ENCODE measurements at regions not wholly inside any gene's neighbourhood (a gene's known extent, or its start where the extent isn't known, plus 50 kb on each side); places are given as distances from the start of the nearest gene placed in this dataset.
"Not testable (repeated sequence)": the region's sequence is repeated elsewhere in the genome, so short reads cannot be mapped to it uniquely, and the experiment has no call there.

DNA sequence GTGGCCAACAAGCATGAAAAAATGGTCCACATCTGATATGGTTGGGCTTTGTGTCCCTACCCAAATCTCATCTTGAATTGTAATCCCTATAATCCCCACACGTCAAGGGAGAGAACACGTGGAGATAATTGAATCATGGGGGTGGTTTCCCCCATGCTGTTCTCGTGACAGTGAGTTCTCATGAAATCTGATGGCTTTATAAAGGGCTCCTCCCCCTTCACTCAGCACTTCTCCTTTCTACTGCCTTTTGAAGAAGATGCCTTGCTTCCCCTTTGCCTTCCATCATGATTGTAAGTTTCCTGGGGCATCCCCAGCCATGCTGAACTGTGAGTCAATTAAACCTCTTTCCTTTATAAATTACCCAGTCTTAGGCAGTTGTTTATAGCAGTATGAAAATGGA, 304.6 kb downstream of the RPAP3 start:
- H3K4me1 ChIP-seq (ENCODE audit: control extremely low read depth in 1 of 4, control insufficient read depth in 4 of 4, insufficient read depth in 4 of 4, low read length in 3 of 4); H3K36me3 ChIP-seq (ENCODE audit: control insufficient read depth in 4 of 4, insufficient read depth in 4 of 4, low read length in 3 of 4); POLR2A ChIA-PET; CTCF ChIA-PET; H3K27me3 ChIP-seq (replicated peaks in 2 of 5; ENCODE audit: control insufficient read depth in 4 of 5, insufficient read depth in 5 of 5, low read length in 4 of 5); H3K27ac ChIP-seq (ENCODE audit: insufficient read depth in 1 of 2, low read depth in 1 of 2, low read length in 2 of 2, poor library complexity in 1 of 2, severe bottlenecking in 2 of 2); H3K4me3 ChIP-seq (ENCODE audit: control insufficient read depth in 1 of 7, extremely low read depth in 1 of 7, insufficient read depth in 4 of 7, low read depth in 2 of 7, low read length in 6 of 7): not testable (repeated sequence)
- H3K9me3 ChIP-seq (ENCODE audit: control extremely low read depth in 1 of 5, control insufficient read depth in 4 of 5, insufficient read depth in 2 of 5, low read depth in 1 of 5, low read length in 4 of 5), result peaks cover 0 to 16% (median 3%) of the 10 kb centered on the region in 5 experiments
- no CpG with 5 or more reads among the region's 3 CpGs for WGBS (ENCODE audit: insufficient coverage)
- DNase-seq, result peak; percentile 52 to 96 (median 94)

DNA sequence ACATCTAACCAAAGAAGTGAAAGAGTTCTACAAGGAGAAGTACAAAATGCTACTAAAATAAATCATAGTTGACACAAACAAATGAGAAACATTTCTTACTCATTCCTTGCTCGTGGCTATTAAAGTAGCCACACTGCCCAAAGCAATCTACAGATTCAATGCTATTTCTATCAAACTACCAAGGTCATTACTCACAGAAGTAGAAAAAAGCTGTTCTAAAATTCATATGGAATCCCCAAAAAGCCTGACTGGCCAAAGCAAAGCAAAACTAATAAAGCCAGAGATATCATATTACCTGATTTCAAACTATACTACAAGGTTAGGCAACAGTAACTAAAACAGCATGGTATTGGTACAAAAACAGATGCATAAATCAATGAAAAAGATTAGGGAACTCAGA, 305.6 kb downstream of the RPAP3 start:
- Histone ChIP-seq H3K9me3 (ENCODE audit: control extremely low read depth in 1 of 5, control insufficient read depth in 4 of 5, insufficient read depth in 2 of 5, low read depth in 1 of 5, low read length in 4 of 5) (peaks cover 0 to 16% (median 3%) of the 10 kb centered on the region in 5 experiments), H3K27me3 (replicated peaks in 2 of 5; ENCODE audit: control insufficient read depth in 4 of 5, insufficient read depth in 5 of 5, low read length in 4 of 5) (no peaks in the 10 kb centered on the region), H3K4me1 (ENCODE audit: control extremely low read depth in 1 of 4, control insufficient read depth in 4 of 4, insufficient read depth in 4 of 4, low read length in 3 of 4) (peaks cover 0 to 7% (median 0%) of the 10 kb centered on the region in 4 experiments), H3K36me3 (ENCODE audit: control insufficient read depth in 4 of 4, insufficient read depth in 4 of 4, low read length in 3 of 4) (no peaks in the 10 kb centered on the region), H3K27ac (ENCODE audit: insufficient read depth in 1 of 2, low read depth in 1 of 2, low read length in 2 of 2, poor library complexity in 1 of 2, severe bottlenecking in 2 of 2) (no peak overlapping the region), H3K4me3 (ENCODE audit: control insufficient read depth in 1 of 7, extremely low read depth in 1 of 7, insufficient read depth in 4 of 7, low read depth in 2 of 7, low read length in 6 of 7) (no peak overlapping the region)
- no peak for DNase-seq
- ChIA-PET POLR2A (no interaction called here), CTCF (no interaction called here)
- WGBS (ENCODE audit: insufficient coverage), result 40% methylated on average over 1 of the region's 1 CpG

DNA sequence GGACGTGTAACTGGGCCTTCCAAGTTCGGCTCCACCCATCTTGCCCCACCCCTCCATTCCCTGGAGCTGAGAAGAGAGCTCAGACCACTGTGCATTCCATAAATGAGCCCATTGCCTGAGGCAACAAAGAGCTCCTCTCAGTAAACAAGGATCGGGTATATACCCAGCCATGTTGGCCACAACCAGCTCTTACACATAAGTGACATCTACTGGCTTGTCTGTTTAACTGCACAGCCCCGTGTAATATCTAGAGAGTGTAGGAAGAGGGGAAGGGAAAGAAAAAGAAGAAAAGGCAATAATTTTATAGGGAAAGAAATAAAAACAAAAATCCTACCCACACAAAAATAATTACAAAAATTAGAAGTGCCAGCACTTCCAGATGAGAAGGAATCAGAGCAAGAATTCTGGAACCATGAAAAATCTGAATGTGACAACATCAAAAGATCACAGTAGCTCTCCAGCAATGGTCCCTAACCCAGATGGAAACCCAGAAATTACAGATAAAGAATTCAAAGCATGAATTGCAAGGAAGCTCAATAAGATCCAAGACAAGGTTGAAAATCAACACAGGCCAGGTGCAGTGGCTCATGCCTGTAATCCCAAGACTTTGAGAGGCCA, 308.1 kb downstream of the RPAP3 start:
- WGBS (ENCODE audit: insufficient coverage), result 85% methylated on average over 2 of the region's 4 CpGs
- DNase-seq, result peak; percentile 39 to 70 (median 62)
- CTCF ChIA-PET, result interaction anchor here (0.7 to 3.0 kb wide), 22 partner anchors 15 to 1219 kb away, joined by 3 to 29 read pairs (median 3); partner anchors contain the start of genes AMIGO2 and PCED1B

DNA sequence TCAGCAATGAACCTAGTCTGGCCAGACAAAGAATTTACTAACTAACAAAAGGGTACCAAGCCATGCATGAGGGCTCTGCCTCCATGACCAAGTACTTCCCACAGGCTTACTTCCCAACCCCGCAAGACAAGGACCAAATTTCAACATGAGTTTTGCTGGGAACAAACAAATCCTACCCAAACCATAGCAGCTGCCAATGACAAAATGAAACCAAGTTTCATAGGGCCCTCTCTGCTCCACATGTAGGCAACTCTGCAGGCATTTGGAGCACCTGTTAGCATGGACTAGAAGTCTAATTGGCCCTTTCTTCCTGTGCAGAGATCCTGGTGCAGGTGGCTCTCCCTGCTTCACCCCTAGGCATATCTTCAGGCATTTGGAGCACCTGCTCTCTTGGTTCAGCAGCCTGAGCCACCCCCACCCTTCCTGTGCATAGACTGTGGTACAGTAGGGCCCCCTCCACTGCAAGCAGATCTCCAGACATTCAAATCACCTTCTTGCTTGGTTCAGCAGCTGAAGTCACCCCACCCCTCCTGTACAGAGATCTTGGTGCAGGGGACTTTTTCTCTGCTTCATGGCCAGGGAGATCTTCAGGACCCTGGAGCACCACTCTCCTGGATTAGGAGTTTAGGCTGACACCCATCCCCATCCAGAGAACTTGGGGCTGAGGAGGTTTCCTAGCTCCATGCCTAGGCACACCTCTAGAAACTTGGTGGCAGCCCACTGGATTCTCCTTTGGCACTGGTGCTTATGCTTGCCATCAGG, 308.7 kb downstream of the RPAP3 start:
- ChIA-PET CTCF (interaction anchor here (0.7 to 3.0 kb wide), 18 partner anchors 16 to 378 kb away, joined by 3 to 29 read pairs (median 4); partner anchors contain the start of genes AMIGO2 and PCED1B), POLR2A (no interaction called here)
- Histone ChIP-seq H3K4me1 (ENCODE audit: control extremely low read depth in 1 of 4, control insufficient read depth in 4 of 4, insufficient read depth in 4 of 4, low read length in 3 of 4) (peaks cover 5 to 22% (median 10%) of the 10 kb centered on the region in 4 experiments), H3K27me3 (replicated peaks in 2 of 5; ENCODE audit: control insufficient read depth in 4 of 5, insufficient read depth in 5 of 5, low read length in 4 of 5) (no peaks in the 10 kb centered on the region), H3K27ac (ENCODE audit: insufficient read depth in 1 of 2, low read depth in 1 of 2, low read length in 2 of 2, poor library complexity in 1 of 2, severe bottlenecking in 2 of 2) (no peak overlapping the region), H3K36me3 (ENCODE audit: control insufficient read depth in 4 of 4, insufficient read depth in 4 of 4, low read length in 3 of 4) (no peaks in the 10 kb centered on the region), H3K9me3 (ENCODE audit: control extremely low read depth in 1 of 5, control insufficient read depth in 4 of 5, insufficient read depth in 2 of 5, low read depth in 1 of 5, low read length in 4 of 5) (peaks cover 0 to 16% (median 3%) of the 10 kb centered on the region in 5 experiments), H3K4me3 (ENCODE audit: control insufficient read depth in 1 of 7, extremely low read depth in 1 of 7, insufficient read depth in 4 of 7, low read depth in 2 of 7, low read length in 6 of 7) (no peak overlapping the region)
- WGBS (ENCODE audit: insufficient coverage), result 100% methylated on average over 1 of the region's 1 CpG
- no peak for DNase-seq

More for the DNA sequence above, 308.1 kb downstream of the RPAP3 start:
- H3K27me3 ChIP-seq (replicated peaks in 2 of 5; ENCODE audit: control insufficient read depth in 4 of 5, insufficient read depth in 5 of 5, low read length in 4 of 5), result no peaks in the 10 kb centered on the region
- peaks cover 4 to 20% (median 7%) of the 10 kb centered on the region in 4 experiments for H3K4me1 ChIP-seq (ENCODE audit: control extremely low read depth in 1 of 4, control insufficient read depth in 4 of 4, insufficient read depth in 4 of 4, low read length in 3 of 4)
- H3K27ac ChIP-seq (ENCODE audit: insufficient read depth in 1 of 2, low read depth in 1 of 2, low read length in 2 of 2, poor library complexity in 1 of 2, severe bottlenecking in 2 of 2), result no peak overlapping the region
- H3K4me3 ChIP-seq (ENCODE audit: control insufficient read depth in 1 of 7, extremely low read depth in 1 of 7, insufficient read depth in 4 of 7, low read depth in 2 of 7, low read length in 6 of 7), result no peak overlapping the region
- H3K36me3 ChIP-seq (ENCODE audit: control insufficient read depth in 4 of 4, insufficient read depth in 4 of 4, low read length in 3 of 4), result no peaks in the 10 kb centered on the region
- peaks cover 0 to 16% (median 3%) of the 10 kb centered on the region in 5 experiments for H3K9me3 ChIP-seq (ENCODE audit: control extremely low read depth in 1 of 5, control insufficient read depth in 4 of 5, insufficient read depth in 2 of 5, low read depth in 1 of 5, low read length in 4 of 5)
- POLR2A ChIA-PET, result interaction anchor here (0.6 to 0.7 kb wide), 2 partner anchors 110 to 378 kb away, joined by 3 to 5 read pairs; no protein-coding TSS in a partner anchor

DNA sequence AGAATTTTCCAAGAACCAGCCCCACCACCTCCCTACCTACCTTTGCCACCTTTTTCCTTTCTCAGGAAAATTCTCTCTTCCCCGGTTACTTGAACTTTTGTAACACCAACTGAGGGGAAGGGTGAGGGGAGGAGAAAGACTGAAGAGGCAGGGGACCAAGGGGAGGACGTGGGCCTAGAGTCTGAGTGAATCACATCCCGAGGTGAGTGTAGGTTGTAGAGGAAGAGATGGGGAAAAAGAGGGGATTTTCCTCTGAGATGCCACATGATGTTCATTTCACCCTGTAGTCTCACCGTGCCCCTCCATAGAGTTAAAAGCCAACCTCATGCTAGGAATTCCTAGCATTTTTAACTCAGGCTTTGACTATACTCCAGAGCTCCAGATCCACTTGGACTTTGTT, 311.8 kb downstream of the RPAP3 start:
- peaks cover 5 to 20% (median 10%) of the 10 kb centered on the region in 4 experiments for H3K4me1 ChIP-seq (ENCODE audit: control extremely low read depth in 1 of 4, control insufficient read depth in 4 of 4, insufficient read depth in 4 of 4, low read length in 3 of 4)
- ChIA-PET POLR2A (interaction anchor here (0.6 kb wide), 1 partner anchor 1004 kb away, joined by 3 read pairs; no protein-coding TSS in a partner anchor), CTCF (interaction anchor here (1.3 kb wide), 1 partner anchor 361 kb away, joined by 3 read pairs; no protein-coding TSS in a partner anchor)
- no peak overlapping the region for H3K27ac ChIP-seq (ENCODE audit: insufficient read depth in 1 of 2, low read depth in 1 of 2, low read length in 2 of 2, poor library complexity in 1 of 2, severe bottlenecking in 2 of 2)
- WGBS (ENCODE audit: insufficient coverage), result 94% methylated on average over 2 of the region's 4 CpGs
- peaks cover 0 to 14% (median 3%) of the 10 kb centered on the region in 5 experiments for H3K9me3 ChIP-seq (ENCODE audit: control extremely low read depth in 1 of 5, control insufficient read depth in 4 of 5, insufficient read depth in 2 of 5, low read depth in 1 of 5, low read length in 4 of 5)
- H3K27me3 ChIP-seq (replicated peaks in 2 of 5; ENCODE audit: control insufficient read depth in 4 of 5, insufficient read depth in 5 of 5, low read length in 4 of 5), result no peaks in the 10 kb centered on the region
- H3K4me3 ChIP-seq (ENCODE audit: control insufficient read depth in 1 of 7, extremely low read depth in 1 of 7, insufficient read depth in 4 of 7, low read depth in 2 of 7, low read length in 6 of 7), result no peak overlapping the region
- H3K36me3 ChIP-seq (ENCODE audit: control insufficient read depth in 4 of 4, insufficient read depth in 4 of 4, low read length in 3 of 4), result no peaks in the 10 kb centered on the region
- no peak for DNase-seq

DNA sequence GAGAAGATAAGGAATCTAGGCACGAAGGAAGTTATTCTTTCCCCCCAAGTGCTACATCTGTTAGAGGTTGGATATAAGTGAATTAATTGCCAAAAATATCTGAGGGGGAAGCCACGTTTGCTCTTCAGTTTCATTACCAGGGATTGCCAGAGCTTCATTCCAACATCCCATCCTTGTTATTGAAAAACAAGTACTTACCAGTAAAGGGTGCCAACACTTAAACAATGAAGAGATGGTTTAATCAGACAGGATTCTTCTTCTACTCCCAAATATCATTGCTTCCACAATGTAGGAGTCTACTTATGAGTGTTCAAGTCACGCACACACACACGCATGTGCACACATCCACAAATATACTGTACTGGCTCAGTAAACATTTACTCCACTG, 312.4 kb downstream of the RPAP3 start:
- ChIA-PET CTCF (no interaction called here), POLR2A (no interaction called here)
- Histone ChIP-seq H3K4me3 (ENCODE audit: control insufficient read depth in 1 of 7, extremely low read depth in 1 of 7, insufficient read depth in 4 of 7, low read depth in 2 of 7, low read length in 6 of 7) (peak overlapping the region in 2 of 7 experiments; percentile 11 to 45), H3K27ac (ENCODE audit: insufficient read depth in 1 of 2, low read depth in 1 of 2, low read length in 2 of 2, poor library complexity in 1 of 2, severe bottlenecking in 2 of 2) (no peak overlapping the region), H3K9me3 (ENCODE audit: control extremely low read depth in 1 of 5, control insufficient read depth in 4 of 5, insufficient read depth in 2 of 5, low read depth in 1 of 5, low read length in 4 of 5) (peaks cover 0 to 14% (median 3%) of the 10 kb centered on the region in 5 experiments), H3K4me1 (ENCODE audit: control extremely low read depth in 1 of 4, control insufficient read depth in 4 of 4, insufficient read depth in 4 of 4, low read length in 3 of 4) (peaks cover 5 to 20% (median 10%) of the 10 kb centered on the region in 4 experiments), H3K36me3 (ENCODE audit: control insufficient read depth in 4 of 4, insufficient read depth in 4 of 4, low read length in 3 of 4) (no peaks in the 10 kb centered on the region), H3K27me3 (replicated peaks in 2 of 5; ENCODE audit: control insufficient read depth in 4 of 5, insufficient read depth in 5 of 5, low read length in 4 of 5) (no peaks in the 10 kb centered on the region)
- WGBS (ENCODE audit: insufficient coverage), result no CpG with 5 or more reads among the region's 4 CpGs
- peak in 2 of 3 donors; percentile 25 to 41 for DNase-seq

DNA sequence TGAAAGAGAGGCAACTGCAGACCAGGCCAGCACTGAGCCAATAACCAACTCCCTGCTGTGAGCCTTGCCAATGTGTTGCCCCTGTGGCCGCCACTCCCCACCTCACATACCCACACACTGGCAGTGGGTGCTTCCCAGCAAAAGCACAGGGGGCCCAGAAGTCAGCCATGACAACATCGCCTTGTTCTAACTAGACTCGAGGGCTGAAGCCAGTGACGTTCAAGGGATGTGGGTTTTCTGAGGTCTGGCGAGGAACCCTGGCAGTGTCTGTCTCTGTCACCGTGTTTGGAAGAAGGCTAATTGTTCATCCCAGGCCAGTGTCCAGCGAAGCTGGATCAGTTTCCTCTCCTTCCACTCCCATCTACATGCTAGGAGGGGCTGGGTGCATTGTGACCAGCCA, 311.8 kb upstream of the AMIGO2 start:
- ChIA-PET POLR2A (no interaction called here), CTCF (no interaction called here)
- peaks cover 5 to 19% (median 10%) of the 10 kb centered on the region in 4 experiments for H3K4me1 ChIP-seq (ENCODE audit: control extremely low read depth in 1 of 4, control insufficient read depth in 4 of 4, insufficient read depth in 4 of 4, low read length in 3 of 4)
- no peaks in the 10 kb centered on the region for H3K27me3 ChIP-seq (replicated peaks in 2 of 5; ENCODE audit: control insufficient read depth in 4 of 5, insufficient read depth in 5 of 5, low read length in 4 of 5)
- H3K4me3 ChIP-seq (ENCODE audit: control insufficient read depth in 1 of 7, extremely low read depth in 1 of 7, insufficient read depth in 4 of 7, low read depth in 2 of 7, low read length in 6 of 7), result no peak overlapping the region
- WGBS (ENCODE audit: insufficient coverage), result 77% methylated on average over 6 of the region's 7 CpGs
- no peak for DNase-seq
- peaks cover 0 to 3% (median 0%) of the 10 kb centered on the region in 5 experiments for H3K9me3 ChIP-seq (ENCODE audit: control extremely low read depth in 1 of 5, control insufficient read depth in 4 of 5, insufficient read depth in 2 of 5, low read depth in 1 of 5, low read length in 4 of 5)
- no peaks in the 10 kb centered on the region for H3K36me3 ChIP-seq (ENCODE audit: control insufficient read depth in 4 of 4, insufficient read depth in 4 of 4, low read length in 3 of 4)
- H3K27ac ChIP-seq (ENCODE audit: insufficient read depth in 1 of 2, low read depth in 1 of 2, low read length in 2 of 2, poor library complexity in 1 of 2, severe bottlenecking in 2 of 2), result no peak overlapping the region

Data from common myeloid progenitor, CD34-positive (primary cell).